ENCODE measurements at regions not wholly inside any gene's neighbourhood (a gene's known extent, or its start where the extent isn't known, plus 50 kb on each side); places are given as distances from the start of the nearest gene placed in this dataset.

GRCh38 chr18:79617511-79618500 is 61.8 kb upstream of the CTDP1 start:
- no peak overlapping the region for H3K27ac ChIP-seq (ENCODE audit: control insufficient read depth, insufficient read depth, low read length)

GRCh38 chr18:79620576-79621165 is 58.9 kb upstream of the CTDP1 start:
- Histone ChIP-seq H3K4me3 (ENCODE audit: control insufficient read depth in 2 of 3, extremely low read depth in 1 of 3, insufficient read depth in 2 of 3, low read depth in 1 of 3, low read length in 3 of 3) (no peak overlapping the region), H3K27me3 (ENCODE audit: control insufficient read depth, extremely low read depth, insufficient read depth, low read length) (peaks cover 4% of the 10 kb centered on the region), H3K4me1 (ENCODE audit: control insufficient read depth, extremely low read depth, insufficient read depth, low read length) (no peaks in the 10 kb centered on the region), H2AFZ (ENCODE audit: control insufficient read depth, low read length) (no peak overlapping the region), H3K27ac (ENCODE audit: control insufficient read depth, insufficient read depth, low read length) (no peak overlapping the region), H3K4me2 (ENCODE audit: control insufficient read depth, extremely low read depth, insufficient read depth, low read depth, low read length) (no peak overlapping the region), H3K9me1 (ENCODE audit: control insufficient read depth, extremely low read depth, insufficient read depth, low read length) (no peaks in the 10 kb centered on the region), H3K36me3 (ENCODE audit: control insufficient read depth in 2 of 2, extremely low read depth in 1 of 2, insufficient read depth in 2 of 2, low read length in 2 of 2) (no peaks in the 10 kb centered on the region), H4K20me1 (ENCODE audit: control insufficient read depth, extremely low read depth, insufficient read depth, low read length) (no peaks in the 10 kb centered on the region), H3K79me2 (ENCODE audit: control insufficient read depth, insufficient read depth, low read length) (no peaks in the 10 kb centered on the region), H3K9ac (ENCODE audit: control insufficient read depth, extremely low read depth, insufficient read depth, low read length) (no peak overlapping the region), H3K9me3 (ENCODE audit: control insufficient read depth, low read depth, low read length) (peaks cover 3% of the 10 kb centered on the region)
- dilution Hi-C loops (cut with MboI; ENCODE audit: extremely low pct_ligation_motif_present, low sequenced_read_pairs): no loop called here
- DNase-seq (ENCODE audit: low read depth, low spot score) (no peak), FAIRE-seq (no peak)
- no peak for TF ChIP-seq EZH2 (IDR thresholded peaks at IDR 0.05; ENCODE audit: low read length)
- TF ChIP-seq CTCF (optimal IDR thresholded peaks at IDR 0.05 in 1 of 3, IDR thresholded peaks at IDR 0.05 in 1 of 3, conservative IDR thresholded peaks at IDR 0.05 in 1 of 3; ENCODE audit: extremely low read depth in 1 of 3, insufficient read depth in 2 of 3, low read length in 3 of 3): no peak

More at GRCh38 chr18:79617511-79618500, 61.8 kb upstream of the CTDP1 start:
- no peaks in the 10 kb centered on the region for H3K9me1 ChIP-seq (ENCODE audit: control insufficient read depth, extremely low read depth, insufficient read depth, low read length)
- no peak for TF ChIP-seq EZH2 (IDR thresholded peaks at IDR 0.05; ENCODE audit: low read length)
- H3K79me2 ChIP-seq (ENCODE audit: control insufficient read depth, insufficient read depth, low read length): no peaks in the 10 kb centered on the region
- no peaks in the 10 kb centered on the region for H3K4me1 ChIP-seq (ENCODE audit: control insufficient read depth, extremely low read depth, insufficient read depth, low read length)
- H3K27me3 ChIP-seq (ENCODE audit: control insufficient read depth, extremely low read depth, insufficient read depth, low read length): peaks cover 4% of the 10 kb centered on the region
- dilution Hi-C loops (cut with MboI; ENCODE audit: extremely low pct_ligation_motif_present, low sequenced_read_pairs): no loop called here
- no peak overlapping the region for H3K4me2 ChIP-seq (ENCODE audit: control insufficient read depth, extremely low read depth, insufficient read depth, low read depth, low read length)
- no peak overlapping the region for H3K4me3 ChIP-seq (ENCODE audit: control insufficient read depth in 2 of 3, extremely low read depth in 1 of 3, insufficient read depth in 2 of 3, low read depth in 1 of 3, low read length in 3 of 3)
- no peak overlapping the region for H2AFZ ChIP-seq (ENCODE audit: control insufficient read depth, low read length)
- H3K9ac ChIP-seq (ENCODE audit: control insufficient read depth, extremely low read depth, insufficient read depth, low read length): no peak overlapping the region
- peaks cover 3% of the 10 kb centered on the region for H3K9me3 ChIP-seq (ENCODE audit: control insufficient read depth, low read depth, low read length)
- FAIRE-seq: no peak
- no peak for DNase-seq (ENCODE audit: low read depth, low spot score)
- no peaks in the 10 kb centered on the region for H3K36me3 ChIP-seq (ENCODE audit: control insufficient read depth in 2 of 2, extremely low read depth in 1 of 2, insufficient read depth in 2 of 2, low read length in 2 of 2)
- H4K20me1 ChIP-seq (ENCODE audit: control insufficient read depth, extremely low read depth, insufficient read depth, low read length): no peaks in the 10 kb centered on the region
